Right cardiac atrium (tissue), 5 donors: ENCODE measurements at regions not wholly inside any gene's neighbourhood (a gene's known extent, or its start where the extent isn't known, plus 50 kb on each side); places are given as distances from the start of the nearest gene placed in this dataset.
A peak's percentile ranks its signal among the peaks of the same experiment; 100 is the strongest.

ENCODE experiments used
- ATAC-seq, 2 donors: fragments of 200-7000 bp; cut with Tn5 transposase; one replicate each; pipeline versions ENCODE4 v1.8.0 to v1.9.1; 2020; ENCODE audit warnings: moderate library complexity in 2 of 2, mild to moderate bottlenecking in 1 of 2
- DNase-seq, 3 donors: peaks; one replicate each; pipeline ENCODE4 v3.0.0-alpha.2; 2020
- H3K27ac ChIP-seq: one replicate; pipeline ENCODE4 v1.5.1; 2013; ENCODE audit warnings: mild to moderate bottlenecking, low read length, control low read depth, moderate library complexity
- H3K27me3 ChIP-seq: one replicate; pipeline ENCODE4 v1.6.1; 2013; ENCODE audit not compliant: control insufficient read depth, insufficient read depth
- H3K4me1 ChIP-seq: one replicate; pipeline ENCODE4 v1.6.1; 2013; ENCODE audit warnings: low read length; ENCODE audit not compliant: control insufficient read depth, insufficient read depth
- H3K4me3 ChIP-seq: one replicate; pipeline ENCODE4 v1.5.1; 2013; ENCODE audit warnings: low read length, control low read depth
- H3K9me3 ChIP-seq: one replicate; pipeline ENCODE4 v1.6.1; 2013; ENCODE audit warnings: low read length; ENCODE audit not compliant: control insufficient read depth
- WGBS: extraction: QIAGEN DNeasy Blood & Tissue Kit; methylation state at CpG from one replicate; pipeline ENCODE4 v1.1.7; 2013; 5-methylcytosine and 5-hydroxymethylcytosine counted together
- intact Hi-C, 4 donors: fragments of 100-400 bp; cut with DNase I; formaldehyde crosslinking; loops; one replicate each; pipeline versions ENCODE4 v1.11.0 to v1.14.0; 2022 to 2023
- donor health status: healthy with polysubstance abuse.
- donor health status: DM: no; HTN: yes; CAD: no.
- donor health status: DM: no; HTN: no; CAD: no.
- donor health status: DM: no; HTN: yes; CAD: no; lungs with severe emphysema.
- donor health status: DM: yes; HTN: yes; CAD: no.

DNA sequence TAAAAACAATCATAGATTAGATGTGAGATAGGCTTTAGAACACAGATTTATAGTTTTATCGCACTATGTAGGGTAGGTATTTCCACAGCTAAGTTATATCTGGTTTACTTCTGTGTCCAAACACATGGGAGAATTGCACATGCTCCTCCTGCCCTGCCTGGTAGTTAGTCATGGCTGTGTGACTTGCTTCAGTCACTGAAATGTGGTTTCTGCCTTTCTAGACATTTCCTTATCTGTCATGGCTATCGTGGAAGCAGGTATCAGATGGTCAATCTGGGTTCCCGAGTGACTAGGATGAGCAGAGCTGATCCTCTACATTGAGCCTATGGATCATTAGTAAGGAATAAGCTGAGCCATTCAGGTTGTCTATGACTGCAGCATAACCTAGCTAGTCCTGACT, 117.8 kb upstream of the GMDS start:
- intact Hi-C loops, result no loop called here
- no peak for DNase-seq

DNA sequence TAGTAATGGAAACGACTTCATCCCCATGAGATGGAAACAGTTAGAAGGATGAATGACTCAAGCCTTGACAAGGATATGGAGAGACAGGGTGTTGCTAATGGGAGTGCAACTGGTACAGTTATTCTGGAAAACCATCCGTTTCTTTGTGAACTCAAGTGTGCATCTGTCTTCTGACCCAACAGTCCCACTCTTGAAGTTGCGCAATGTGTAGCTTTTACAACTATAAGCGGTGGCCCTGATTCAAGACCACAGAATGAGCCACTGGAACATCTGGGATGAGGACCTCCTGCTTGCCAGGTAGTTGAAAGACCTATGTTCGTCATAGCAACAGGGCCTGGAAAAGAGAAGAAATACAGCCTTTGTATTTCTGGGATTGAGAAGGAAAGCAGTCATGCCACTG, 115.8 kb upstream of the GMDS start:
- no peak for DNase-seq
- Histone ChIP-seq H3K9me3 (no peaks in the 10 kb centered on the region), H3K27ac (no peak overlapping the region), H3K4me3 (no peak overlapping the region), H3K27me3 (no peaks in the 10 kb centered on the region), H3K4me1 (peaks cover 1% of the 10 kb centered on the region)
- ATAC-seq, result no peak
- WGBS, result 94% methylated on average over 5 of the region's 5 CpGs
- intact Hi-C loops, result no loop called here

More for the DNA sequence above, 117.8 kb upstream of the GMDS start:
- Histone ChIP-seq H3K27ac (no peak overlapping the region), H3K27me3 (no peaks in the 10 kb centered on the region), H3K4me3 (no peak overlapping the region), H3K9me3 (no peaks in the 10 kb centered on the region), H3K4me1 (peaks cover 1% of the 10 kb centered on the region)
- no peak for ATAC-seq
- WGBS, result 63% methylated on average over 3 of the region's 3 CpGs

DNA sequence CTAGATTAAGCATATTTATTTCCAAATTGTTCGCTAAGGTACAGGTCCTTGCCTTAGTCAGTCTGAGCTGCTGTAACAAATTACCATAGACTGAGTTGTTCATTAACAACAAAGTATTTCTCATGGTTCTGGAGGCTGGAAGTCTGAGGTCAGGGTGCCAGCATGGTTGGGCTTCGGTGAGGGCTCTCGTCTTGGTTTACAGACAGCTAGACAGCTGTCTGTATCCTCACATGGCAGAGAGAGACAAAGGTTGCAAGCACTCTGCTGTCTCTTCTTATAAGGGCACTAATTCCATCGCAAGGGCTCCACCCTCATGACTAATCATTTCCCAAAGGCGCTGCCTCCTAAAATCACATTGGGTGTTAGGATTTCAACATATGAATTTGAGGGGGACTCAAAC, 115.3 kb upstream of the GMDS start:
- 96% methylated on average over 5 of the region's 5 CpGs for WGBS
- ATAC-seq, result no peak
- no peak overlapping the region for H3K4me3 ChIP-seq
- H3K4me1 ChIP-seq, result peaks cover 1% of the 10 kb centered on the region
- DNase-seq, result no peak
- H3K27me3 ChIP-seq, result no peaks in the 10 kb centered on the region
- no peak overlapping the region for H3K27ac ChIP-seq
- intact Hi-C loops, result no loop called here
- no peaks in the 10 kb centered on the region for H3K9me3 ChIP-seq

- no peaks in the 10 kb centered on the region for H3K9me3 ChIP-seq
- ATAC-seq, result no peak
- DNase-seq, result no peak
- H3K4me1 ChIP-seq, result peaks cover 1% of the 10 kb centered on the region
- 89% methylated on average over 5 of the region's 5 CpGs for WGBS
- no peak overlapping the region for H3K4me3 ChIP-seq
- intact Hi-C loops, result no loop called here
- H3K27ac ChIP-seq, result no peak overlapping the region
- H3K27me3 ChIP-seq, result no peaks in the 10 kb centered on the region
These were observed 114.7 kb upstream of the GMDS start for GRCh38 chr6:2360126-2360525.

- no peak overlapping the region for H3K27ac ChIP-seq
- 59% methylated on average over 3 of the region's 3 CpGs for WGBS
- no peaks in the 10 kb centered on the region for H3K4me1 ChIP-seq
- intact Hi-C loops, result loop anchor here in 3 of 4 donors (5.0 to 10.0 kb wide), 3 partner anchors 280 to 753 kb away; partner anchors contain the start of gene FOXC1 (in 1 of the 3)
- no peaks in the 10 kb centered on the region for H3K9me3 ChIP-seq
- no peaks in the 10 kb centered on the region for H3K27me3 ChIP-seq
- ATAC-seq (peak in 1 of 2 donors; percentile 32), DNase-seq (no peak)
- no peak overlapping the region for H3K4me3 ChIP-seq
These were observed 109.7 kb upstream of the GMDS start for GRCh38 chr6:2355150-2355549.

DNA sequence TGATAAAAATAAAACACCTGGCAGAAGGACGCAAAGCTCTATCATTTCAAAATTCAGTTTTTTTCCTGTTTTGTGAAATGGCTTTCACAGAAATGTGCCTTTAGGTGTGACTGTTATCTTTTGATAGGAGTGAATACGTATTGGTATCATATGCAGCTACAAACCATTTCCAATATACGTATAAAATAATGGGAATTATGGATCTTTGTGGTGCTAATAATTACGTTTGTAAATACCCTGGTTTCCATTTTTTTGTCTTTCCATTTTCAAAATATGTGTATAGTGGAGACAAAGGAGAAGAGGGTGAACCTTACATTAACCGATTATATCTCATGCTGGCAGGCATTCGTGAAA, 108.7 kb upstream of the GMDS start:
- ATAC-seq, result no peak
- Histone ChIP-seq H3K4me3 (no peak overlapping the region), H3K27ac (no peak overlapping the region), H3K9me3 (no peaks in the 10 kb centered on the region), H3K27me3 (no peaks in the 10 kb centered on the region), H3K4me1 (no peaks in the 10 kb centered on the region)
- WGBS, result 58% methylated on average over 6 of the region's 6 CpGs
- DNase-seq, result no peak
- intact Hi-C loops, result loop anchor here in 3 of 4 donors (5.0 to 10.0 kb wide), 3 partner anchors 281 to 752 kb away; partner anchors contain the start of gene FOXC1 (in 1 of the 3)

GRCh38 chr6:2353412-2354137, 108.2 kb upstream of the GMDS start:
- Histone ChIP-seq H3K4me1 (no peaks in the 10 kb centered on the region), H3K27me3 (no peaks in the 10 kb centered on the region), H3K9me3 (no peaks in the 10 kb centered on the region), H3K27ac (no peak overlapping the region), H3K4me3 (no peak overlapping the region)
- intact Hi-C loops, result loop anchor here in 3 of 4 donors (5.0 to 10.0 kb wide), 3 partner anchors 281 to 751 kb away; partner anchors contain the start of gene FOXC1 (in 1 of the 3)
- DNase-seq (peak; percentile 56 to 74 (median 68)), ATAC-seq (peak; percentile 91 to 92)
- 33% methylated on average over 10 of the region's 10 CpGs for WGBS

DNA sequence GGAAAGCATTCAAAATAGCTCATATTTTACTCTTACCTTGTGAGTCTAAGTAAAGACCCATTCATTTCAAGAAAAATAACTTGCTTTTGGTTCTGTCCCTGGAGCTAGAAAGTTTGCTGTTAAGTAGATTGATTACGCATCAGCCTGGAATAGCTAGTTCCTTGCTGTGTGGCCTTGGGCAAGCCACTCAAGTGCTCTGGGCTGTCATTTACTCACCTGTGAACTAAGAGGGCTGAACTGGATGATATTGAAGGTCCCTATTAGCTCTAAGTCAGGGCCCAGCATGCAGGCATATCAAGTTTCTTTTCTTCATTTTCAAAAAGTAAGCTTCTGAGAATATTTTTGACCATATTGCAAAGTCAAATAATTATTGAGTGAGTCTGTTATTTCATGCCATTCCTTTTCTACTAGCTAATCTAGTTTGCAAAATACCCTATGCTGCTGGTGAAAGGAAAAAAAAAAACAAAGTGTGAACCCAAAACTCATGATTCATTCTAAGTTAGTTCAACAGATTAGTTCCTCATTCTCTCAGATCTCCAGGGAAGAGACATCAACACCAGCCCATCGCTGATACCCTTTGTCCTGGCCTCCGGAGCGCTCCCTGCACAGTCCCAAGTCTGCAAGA, 106.5 kb upstream of the GMDS start:
- no peaks in the 10 kb centered on the region for H3K9me3 ChIP-seq
- 76% methylated on average over 4 of the region's 4 CpGs for WGBS
- intact Hi-C loops, result loop anchor here in 3 of 4 donors (5.0 to 10.0 kb wide), 3 partner anchors 283 to 750 kb away; partner anchors contain the start of gene FOXC1 (in 1 of the 3)
- H3K4me1 ChIP-seq, result no peaks in the 10 kb centered on the region
- peak; percentile 39 to 55 for ATAC-seq
- H3K27ac ChIP-seq, result no peak overlapping the region
- DNase-seq, result peak in 1 of 3 donors; percentile 30
- H3K27me3 ChIP-seq, result no peaks in the 10 kb centered on the region
- H3K4me3 ChIP-seq, result no peak overlapping the region

DNA sequence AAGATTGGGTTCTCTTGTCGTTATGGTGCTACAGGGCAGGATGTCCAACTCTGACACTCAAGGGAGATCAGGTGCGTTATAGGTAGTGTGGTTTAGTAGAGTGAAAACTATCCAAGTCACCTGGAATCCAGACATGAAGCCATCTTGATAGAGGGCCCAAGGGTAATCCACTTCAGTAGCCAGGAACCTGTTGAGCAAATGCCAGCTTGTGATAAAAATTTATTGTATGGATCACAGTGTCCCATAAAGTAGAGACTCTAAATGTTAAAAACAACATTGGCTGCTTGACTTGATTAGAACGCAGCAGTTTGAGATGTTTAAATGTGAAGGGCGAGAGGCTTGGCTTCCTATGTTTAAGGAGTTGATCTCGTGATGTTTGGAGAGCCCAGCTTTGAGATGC, 105.7 kb upstream of the GMDS start:
- no peak overlapping the region for H3K27ac ChIP-seq
- no peaks in the 10 kb centered on the region for H3K27me3 ChIP-seq
- no peaks in the 10 kb centered on the region for H3K4me1 ChIP-seq
- no peaks in the 10 kb centered on the region for H3K9me3 ChIP-seq
- WGBS, result 96% methylated on average over 5 of the region's 5 CpGs
- no peak for DNase-seq
- ATAC-seq, result no peak
- intact Hi-C loops, result loop anchor here in 3 of 4 donors (5.0 to 10.0 kb wide), 3 partner anchors 284 to 749 kb away; partner anchors contain the start of gene FOXC1 (in 1 of the 3)
- H3K4me3 ChIP-seq, result no peak overlapping the region

- DNase-seq (no peak), ATAC-seq (peak in 1 of 2 donors; percentile 20)
- H3K4me1 ChIP-seq, result no peaks in the 10 kb centered on the region
- WGBS, result 85% methylated on average over 3 of the region's 3 CpGs
- intact Hi-C loops, result no loop called here
- H3K27me3 ChIP-seq, result no peaks in the 10 kb centered on the region
- no peak overlapping the region for H3K4me3 ChIP-seq
- no peak overlapping the region for H3K27ac ChIP-seq
- H3K9me3 ChIP-seq, result no peaks in the 10 kb centered on the region
These were observed 100.7 kb upstream of the GMDS start for GRCh38 chr6:2346078-2346477.

- intact Hi-C loops, result no loop called here
- DNase-seq (no peak), ATAC-seq (peak in 1 of 2 donors; percentile 84)
- 87% methylated on average over 6 of the region's 6 CpGs for WGBS
- Histone ChIP-seq H3K4me3 (no peak overlapping the region), H3K9me3 (no peaks in the 10 kb centered on the region), H3K4me1 (no peaks in the 10 kb centered on the region), H3K27me3 (no peaks in the 10 kb centered on the region), H3K27ac (no peak overlapping the region)
These were observed 99.0 kb upstream of the GMDS start for GRCh38 chr6:2344319-2344905.
